Adipocyte (in vitro differentiated cells): ENCODE measurements at regions not wholly inside any gene's neighbourhood (a gene's known extent, or its start where the extent isn't known, plus 50 kb on each side); places are given as distances from the start of the nearest gene placed in this dataset.
"Not testable (repeated sequence)": the region's sequence is repeated elsewhere in the genome, so short reads cannot be mapped to it uniquely, and the experiment has no call there.

ENCODE experiments used
- DNase-seq: peaks from one replicate; pipeline ENCODE4 v3.0.0-alpha.2; 2015; ENCODE audit warnings: low read depth
- H3K27me3 ChIP-seq: replicated peaks from 2 replicates; pipeline ENCODE4 v1.7.0; 2013; ENCODE audit warnings: mild to moderate bottlenecking, low read length, moderate library complexity; ENCODE audit not compliant: control insufficient read depth, insufficient read depth
- H3K36me3 ChIP-seq: 2 replicates; pipeline ENCODE4 v1.7.0; 2013; ENCODE audit warnings: low read length, mild to moderate bottlenecking, moderate library complexity; ENCODE audit not compliant: control insufficient read depth, insufficient read depth, severe bottlenecking
- H3K4me1 ChIP-seq: 2 replicates; pipeline ENCODE4 v1.7.0; 2013; ENCODE audit warnings: mild to moderate bottlenecking, low read length, moderate library complexity; ENCODE audit not compliant: control insufficient read depth, insufficient read depth
- H3K4me3 ChIP-seq: 2 replicates; pipeline ENCODE4 v1.7.0; 2013; ENCODE audit warnings: mild to moderate bottlenecking, low read length, moderate library complexity
- H3K9ac ChIP-seq: 2 replicates; pipeline ENCODE4 v1.7.0; 2013; ENCODE audit warnings: mild to moderate bottlenecking, low read length, moderate library complexity
- H3K9me3 ChIP-seq: 2 replicates; pipeline ENCODE4 v1.7.0; 2013; ENCODE audit warnings: mild to moderate bottlenecking, low read length, moderate library complexity; ENCODE audit not compliant: control insufficient read depth

GRCh38 chr7:86454753-86455152, 189.0 kb upstream of the GRM3 start:
- Histone ChIP-seq H3K4me3 (no peak overlapping the region), H3K9me3 (no peaks in the 10 kb centered on the region), H3K9ac (no peak overlapping the region), H3K27me3 (peaks cover 11% of the 10 kb centered on the region), H3K36me3 (no peaks in the 10 kb centered on the region), H3K4me1 (no peaks in the 10 kb centered on the region)
- DNase-seq, result no peak

GRCh38 chr7:86453454-86453853, 190.3 kb upstream of the GRM3 start:
- H3K9ac ChIP-seq, result no peak overlapping the region
- H3K27me3 ChIP-seq, result peaks cover 11% of the 10 kb centered on the region
- H3K36me3 ChIP-seq, result no peaks in the 10 kb centered on the region
- no peak for DNase-seq
- no peak overlapping the region for H3K4me3 ChIP-seq
- no peaks in the 10 kb centered on the region for H3K4me1 ChIP-seq
- H3K9me3 ChIP-seq, result no peaks in the 10 kb centered on the region

- Histone ChIP-seq H3K27me3 (peaks cover 11% of the 10 kb centered on the region), H3K9me3 (no peaks in the 10 kb centered on the region), H3K9ac (no peak overlapping the region), H3K4me1 (no peaks in the 10 kb centered on the region), H3K4me3 (no peak overlapping the region), H3K36me3 (no peaks in the 10 kb centered on the region)
- DNase-seq, result no peak
Observed at GRCh38 chr7:86448856-86449255, 194.9 kb upstream of the GRM3 start.

- Histone ChIP-seq H3K36me3 (no peaks in the 10 kb centered on the region), H3K9me3 (no peaks in the 10 kb centered on the region), H3K4me1 (no peaks in the 10 kb centered on the region), H3K9ac (no peak overlapping the region), H3K27me3 (no peaks in the 10 kb centered on the region), H3K4me3 (no peak overlapping the region)
- DNase-seq, result no peak
Observed at GRCh38 chr7:86445285-86445684, 198.4 kb upstream of the GRM3 start.

GRCh38 chr7:86444245-86444644, 199.5 kb upstream of the GRM3 start:
- Histone ChIP-seq H3K9ac (no peak overlapping the region), H3K4me3 (no peak overlapping the region), H3K9me3 (no peaks in the 10 kb centered on the region), H3K36me3 (no peaks in the 10 kb centered on the region), H3K4me1 (no peaks in the 10 kb centered on the region), H3K27me3 (no peaks in the 10 kb centered on the region)
- DNase-seq, result no peak

- DNase-seq, H3K36me3 ChIP-seq, H3K9me3 ChIP-seq, H3K4me1 ChIP-seq, H3K4me3 ChIP-seq, H3K9ac ChIP-seq, H3K27me3 ChIP-seq: not testable (repeated sequence)
Observed at GRCh38 chr7:86440420-86440819, 203.3 kb upstream of the GRM3 start.

GRCh38 chr7:86437951-86438450, 205.7 kb upstream of the GRM3 start:
- no peaks in the 10 kb centered on the region for H3K4me1 ChIP-seq

GRCh38 chr7:86431761-86432160, 211.9 kb upstream of the GRM3 start:
- Histone ChIP-seq H3K36me3 (no peaks in the 10 kb centered on the region), H3K9me3 (no peaks in the 10 kb centered on the region), H3K4me3 (no peak overlapping the region), H3K4me1 (no peaks in the 10 kb centered on the region), H3K9ac (no peak overlapping the region), H3K27me3 (no peaks in the 10 kb centered on the region)
- DNase-seq, result no peak

More at GRCh38 chr7:86437951-86438450, 205.7 kb upstream of the GRM3 start:
- H3K36me3 ChIP-seq, result no peaks in the 10 kb centered on the region
- H3K4me3 ChIP-seq, result no peak overlapping the region
- no peak overlapping the region for H3K9ac ChIP-seq
- H3K27me3 ChIP-seq, result no peaks in the 10 kb centered on the region
- no peak for DNase-seq
- no peaks in the 10 kb centered on the region for H3K9me3 ChIP-seq

GRCh38 chr7:86411814-86412213, 231.9 kb upstream of the GRM3 start:
- Histone ChIP-seq H3K4me3 (no peak overlapping the region), H3K9me3 (no peaks in the 10 kb centered on the region), H3K4me1 (no peaks in the 10 kb centered on the region), H3K36me3 (no peaks in the 10 kb centered on the region), H3K9ac (no peak overlapping the region), H3K27me3 (no peaks in the 10 kb centered on the region)
- DNase-seq, result no peak

GRCh38 chr7:86407291-86407690, 236.4 kb upstream of the GRM3 start:
- Histone ChIP-seq H3K9ac (no peak overlapping the region), H3K9me3 (no peaks in the 10 kb centered on the region), H3K4me3 (no peak overlapping the region), H3K27me3 (no peaks in the 10 kb centered on the region), H3K36me3 (no peaks in the 10 kb centered on the region), H3K4me1 (no peaks in the 10 kb centered on the region)
- DNase-seq, result no peak

- no peak for DNase-seq
- Histone ChIP-seq H3K9ac (no peak overlapping the region), H3K4me1 (no peaks in the 10 kb centered on the region), H3K9me3 (peaks cover 3% of the 10 kb centered on the region), H3K36me3 (no peaks in the 10 kb centered on the region), H3K4me3 (no peak overlapping the region), H3K27me3 (no peaks in the 10 kb centered on the region)
Observed at GRCh38 chr7:86391813-86392212, 251.9 kb upstream of the GRM3 start.

- not testable (repeated sequence) for H3K36me3 ChIP-seq, H3K27me3 ChIP-seq, DNase-seq, H3K4me1 ChIP-seq, H3K9me3 ChIP-seq, H3K9ac ChIP-seq, H3K4me3 ChIP-seq
Observed at GRCh38 chr7:86375602-86376001, 268.1 kb upstream of the GRM3 start.
